ENCODE measurements at regions not wholly inside any gene's neighbourhood (a gene's known extent, or its start where the extent isn't known, plus 50 kb on each side); places are given as distances from the start of the nearest gene placed in this dataset.

GRCh38 chr12:28828318-28828717, 320.8 kb upstream of the FAR2 start:
- TF ChIP-seq SP2 (tag by site-specific recombination; IDR thresholded peaks at IDR 0.05) (no peak), MYNN (tag by site-specific recombination; IDR thresholded peaks at IDR 0.05; ENCODE audit: borderline replicate concordance) (no peak), TCF7L2 (IDR thresholded peaks at IDR 0.05; ENCODE audit: borderline replicate concordance, low read depth, low read length) (no peak), ZNF426 (tag by site-specific recombination; IDR thresholded peaks at IDR 0.05) (no peak), YY1 (tag by site-specific recombination; IDR thresholded peaks at IDR 0.05) (no peak), ZNF654 (tag by site-specific recombination; IDR thresholded peaks at IDR 0.05; ENCODE audit: low read depth) (no peak), REPIN1 (tag by site-specific recombination; IDR thresholded peaks at IDR 0.05; ENCODE audit: low read depth) (no peak), ZBTB7A (tag by site-specific recombination; IDR thresholded peaks at IDR 0.05; ENCODE audit: low read depth) (no peak)
- TF ChIP-seq, protein P1, sequence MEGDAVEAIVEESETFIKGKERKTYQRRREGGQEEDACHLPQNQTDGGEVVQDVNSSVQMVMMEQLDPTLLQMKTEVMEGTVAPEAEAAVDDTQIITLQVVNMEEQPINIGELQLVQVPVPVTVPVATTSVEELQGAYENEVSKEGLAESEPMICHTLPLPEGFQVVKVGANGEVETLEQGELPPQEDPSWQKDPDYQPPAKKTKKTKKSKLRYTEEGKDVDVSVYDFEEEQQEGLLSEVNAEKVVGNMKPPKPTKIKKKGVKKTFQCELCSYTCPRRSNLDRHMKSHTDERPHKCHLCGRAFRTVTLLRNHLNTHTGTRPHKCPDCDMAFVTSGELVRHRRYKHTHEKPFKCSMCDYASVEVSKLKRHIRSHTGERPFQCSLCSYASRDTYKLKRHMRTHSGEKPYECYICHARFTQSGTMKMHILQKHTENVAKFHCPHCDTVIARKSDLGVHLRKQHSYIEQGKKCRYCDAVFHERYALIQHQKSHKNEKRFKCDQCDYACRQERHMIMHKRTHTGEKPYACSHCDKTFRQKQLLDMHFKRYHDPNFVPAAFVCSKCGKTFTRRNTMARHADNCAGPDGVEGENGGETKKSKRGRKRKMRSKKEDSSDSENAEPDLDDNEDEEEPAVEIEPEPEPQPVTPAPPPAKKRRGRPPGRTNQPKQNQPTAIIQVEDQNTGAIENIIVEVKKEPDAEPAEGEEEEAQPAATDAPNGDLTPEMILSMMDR (tag by site-specific recombination; IDR thresholded peaks at IDR 0.05): no peak

All from HEK293 (cell line).